SK-N-SH (cell line): ENCODE measurements at regions not wholly inside any gene's neighbourhood (a gene's known extent, or its start where the extent isn't known, plus 50 kb on each side); places are given as distances from the start of the nearest gene placed in this dataset.

Experiments
- CTCF ChIP-seq: fragments of 200-600 bp; sonication (generic); IDR thresholded peaks from 2 replicates; pipeline ENCODE4 v1.6.1; 2017; ENCODE audit warnings: antibody characterized with exemption, mild to moderate bottlenecking, moderate library complexity
- EZH2phosphoT487 ChIP-seq: fragments of 200-600 bp; sonication (generic); IDR thresholded peaks from 2 replicates; pipeline ENCODE4 v1.6.1; 2017; ENCODE audit warnings: low read depth, mixed run types, mild to moderate bottlenecking, antibody characterized with exemption, moderate library complexity, borderline replicate concordance
- RAD21 ChIP-seq: IDR thresholded peaks from 2 replicates; pipeline ENCODE4 v1.6.1; 2012; ENCODE audit warnings: mild to moderate bottlenecking, low read length
- SMC3 ChIP-seq: IDR thresholded peaks from 2 replicates; pipeline ENCODE4 v1.6.1; 2012; ENCODE audit warnings: low read depth, low read length, improper control_type of control experiment
- TF ChIP-seq, protein P1 (sequence below): IDR thresholded peaks from 2 replicates; pipeline ENCODE4 v1.4.0; 2012; ENCODE audit warnings: low read depth, borderline replicate concordance

GRCh38 chr21:20302084-20302483, 696.1 kb upstream of the NCAM2 start:
- TF ChIP-seq RAD21 = no peak
- no peak for TF ChIP-seq CTCF
- TF ChIP-seq EZH2phosphoT487 = no peak
- TF ChIP-seq, protein P1, sequence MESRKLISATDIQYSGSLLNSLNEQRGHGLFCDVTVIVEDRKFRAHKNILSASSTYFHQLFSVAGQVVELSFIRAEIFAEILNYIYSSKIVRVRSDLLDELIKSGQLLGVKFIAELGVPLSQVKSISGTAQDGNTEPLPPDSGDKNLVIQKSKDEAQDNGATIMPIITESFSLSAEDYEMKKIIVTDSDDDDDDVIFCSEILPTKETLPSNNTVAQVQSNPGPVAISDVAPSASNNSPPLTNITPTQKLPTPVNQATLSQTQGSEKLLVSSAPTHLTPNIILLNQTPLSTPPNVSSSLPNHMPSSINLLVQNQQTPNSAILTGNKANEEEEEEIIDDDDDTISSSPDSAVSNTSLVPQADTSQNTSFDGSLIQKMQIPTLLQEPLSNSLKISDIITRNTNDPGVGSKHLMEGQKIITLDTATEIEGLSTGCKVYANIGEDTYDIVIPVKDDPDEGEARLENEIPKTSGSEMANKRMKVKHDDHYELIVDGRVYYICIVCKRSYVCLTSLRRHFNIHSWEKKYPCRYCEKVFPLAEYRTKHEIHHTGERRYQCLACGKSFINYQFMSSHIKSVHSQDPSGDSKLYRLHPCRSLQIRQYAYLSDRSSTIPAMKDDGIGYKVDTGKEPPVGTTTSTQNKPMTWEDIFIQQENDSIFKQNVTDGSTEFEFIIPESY = no peak
- TF ChIP-seq SMC3 = no peak
